NCI-H2029 (cell line): ENCODE measurements at regions not wholly inside any gene's neighbourhood (a gene's known extent, or its start where the extent isn't known, plus 50 kb on each side); places are given as distances from the start of the nearest gene placed in this dataset.
A peak's percentile ranks its signal among the peaks of the same experiment; 100 is the strongest.

Experiments
- DNase-seq: peaks from one replicate; lab custom pipeline; 2025; lab: John Stamatoyannopoulos, UW

- no peak for DNase-seq
Measured at GRCh38 chr2:78301166-78301789, 724.2 kb upstream of the REG3G start.

GRCh38 chr2:78304678-78305077 is 720.8 kb upstream of the REG3G start:
- DNase-seq = no peak

GRCh38 chr2:78309460-78309859 is 716.0 kb upstream of the REG3G start:
- DNase-seq = no peak

GRCh38 chr2:78315368-78315767 is 710.1 kb upstream of the REG3G start:
- DNase-seq = no peak

GRCh38 chr2:78318275-78318674 is 707.2 kb upstream of the REG3G start:
- DNase-seq = no peak

- DNase-seq = no peak
Measured at GRCh38 chr2:78330193-78330592, 695.3 kb upstream of the REG3G start.

GRCh38 chr2:78351208-78351607 is 674.3 kb upstream of the REG3G start:
- no peak for DNase-seq

- DNase-seq = no peak
Measured at GRCh38 chr2:78353168-78353567, 672.3 kb upstream of the REG3G start.

GRCh38 chr2:78355967-78356366 is 669.5 kb upstream of the REG3G start:
- no peak for DNase-seq

GRCh38 chr2:78383576-78383975 is 641.9 kb upstream of the REG3G start:
- DNase-seq = no peak

GRCh38 chr2:78397198-78397597 is 628.3 kb upstream of the REG3G start:
- DNase-seq = no peak

GRCh38 chr2:78407960-78408794 is 617.3 kb upstream of the REG3G start:
- no peak for DNase-seq

- DNase-seq = no peak
Measured at GRCh38 chr2:78408795-78409118, 616.7 kb upstream of the REG3G start.

GRCh38 chr2:78411303-78411702 is 614.2 kb upstream of the REG3G start:
- no peak for DNase-seq

- no peak for DNase-seq
Measured at GRCh38 chr2:78416625-78417300, 608.7 kb upstream of the REG3G start.

- DNase-seq = no peak
Measured at GRCh38 chr2:78417355-78417754, 608.1 kb upstream of the REG3G start.

- DNase-seq = peak; percentile 24
Measured at GRCh38 chr2:78418021-78418420, 607.5 kb upstream of the REG3G start.

GRCh38 chr2:78420132-78420531 is 605.4 kb upstream of the REG3G start:
- DNase-seq = no peak

- DNase-seq = no peak
Measured at GRCh38 chr2:78423631-78424030, 601.9 kb upstream of the REG3G start.

GRCh38 chr2:78427170-78427569 is 598.3 kb upstream of the REG3G start:
- DNase-seq = no peak

GRCh38 chr2:78431241-78431640 is 594.3 kb upstream of the REG3G start:
- DNase-seq = no peak

- DNase-seq = no peak
Measured at GRCh38 chr2:78439122-78439521, 586.4 kb upstream of the REG3G start.

GRCh38 chr2:78455586-78455985 is 569.9 kb upstream of the REG3G start:
- no peak for DNase-seq
